Activated naive CD4-positive, alpha-beta T cell (primary cell): ENCODE measurements at regions not wholly inside any gene's neighbourhood (a gene's known extent, or its start where the extent isn't known, plus 50 kb on each side); places are given as distances from the start of the nearest gene placed in this dataset.

ENCODE experiments used
- DNase-seq, 4 experiments: peaks; one replicate each; lab custom pipeline; 2025; lab: John Stamatoyannopoulos, UW

DNA sequence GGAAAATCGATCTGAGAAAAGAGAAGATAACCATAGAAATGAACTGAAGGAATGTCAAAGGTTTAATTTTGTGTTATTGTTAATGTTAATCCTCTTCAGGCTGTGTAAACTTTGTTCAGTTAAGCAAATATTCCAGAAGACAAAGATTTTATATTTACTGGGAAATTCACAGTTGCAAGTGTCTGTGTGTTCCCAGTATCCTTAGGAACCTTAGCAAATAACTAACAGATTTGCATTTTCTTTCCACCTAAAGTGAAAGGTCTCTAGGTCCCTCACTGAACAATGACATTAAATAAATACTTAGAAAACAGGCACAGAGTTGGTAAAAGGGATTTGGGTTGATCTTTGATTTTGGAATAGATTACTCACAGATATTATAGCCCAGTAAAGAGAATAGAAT, 324.7 kb downstream of the C4orf33 start:
- no peak for DNase-seq

DNA sequence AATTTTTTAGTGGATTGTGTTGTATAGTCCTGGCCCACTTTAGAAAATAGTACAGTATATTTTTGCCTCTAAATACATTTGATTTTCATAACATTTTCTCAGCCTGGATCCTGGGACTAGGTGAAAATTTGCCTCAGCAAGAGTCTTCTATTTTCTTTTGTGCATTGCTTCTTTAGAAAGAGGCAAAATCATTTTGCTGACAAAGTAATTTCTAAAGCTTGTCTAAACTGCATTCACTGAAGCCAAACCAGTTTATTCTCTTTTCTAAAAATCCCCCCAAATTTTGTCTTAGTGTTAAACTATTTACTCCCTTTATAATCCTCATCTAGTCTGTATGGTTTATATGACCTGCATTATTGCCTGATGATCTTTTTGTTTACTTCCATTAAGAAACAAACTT, 326.3 kb downstream of the C4orf33 start:
- no peak for DNase-seq

DNA sequence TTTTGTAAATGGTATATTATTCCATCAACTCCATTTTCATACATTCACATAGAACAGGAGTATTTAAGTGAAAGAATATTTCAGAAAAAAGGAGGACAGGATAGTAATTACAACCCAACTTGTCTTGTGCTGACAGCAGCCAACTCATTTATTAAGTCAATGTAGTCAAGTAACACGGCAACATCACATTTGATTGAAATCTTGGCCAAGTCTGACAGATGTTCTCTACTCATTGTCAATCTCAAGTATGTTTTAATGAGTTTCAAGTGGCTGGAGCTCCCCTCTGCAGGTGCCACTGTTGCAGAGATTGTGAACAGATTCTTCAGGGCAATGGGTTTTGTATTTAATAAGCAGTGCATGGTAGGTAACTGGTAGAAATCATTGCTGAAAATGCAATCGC, 332.5 kb downstream of the C4orf33 start:
- no peak for DNase-seq

DNA sequence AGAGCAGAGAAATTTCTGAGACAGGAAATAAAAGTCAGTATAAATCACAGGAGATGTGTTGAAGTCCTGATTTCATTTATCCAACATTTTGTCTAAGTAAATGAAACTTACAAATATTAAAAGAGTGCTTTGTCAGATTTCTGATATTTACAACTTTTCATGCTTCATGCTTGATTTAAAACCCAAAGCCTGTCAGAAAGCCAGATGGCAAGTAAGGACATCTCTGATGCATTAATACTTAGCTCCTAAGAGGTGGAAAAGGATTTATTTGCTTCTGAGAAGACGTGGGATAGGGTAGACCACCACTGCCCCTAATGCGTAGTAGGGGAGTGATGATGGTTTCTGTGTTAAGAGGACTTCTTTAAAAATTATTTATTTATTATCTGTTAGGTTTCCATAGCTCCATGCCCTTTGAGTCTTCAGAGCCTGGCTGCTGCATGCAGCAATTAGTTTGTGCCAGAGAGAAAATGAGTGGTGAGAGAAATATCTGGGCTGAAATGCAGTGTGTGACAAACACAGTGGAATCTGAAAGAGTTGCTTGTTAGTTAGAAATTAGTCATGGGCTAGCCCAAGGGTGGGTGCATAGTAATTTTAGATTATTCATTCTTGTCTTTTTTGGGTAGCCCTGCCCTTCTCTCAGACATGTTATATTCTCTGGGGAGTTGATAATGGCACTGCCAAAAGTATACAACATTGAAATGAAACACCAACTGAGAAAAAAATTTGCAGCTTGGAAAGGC, 333.8 kb downstream of the C4orf33 start:
- DNase-seq, result no peak

DNA sequence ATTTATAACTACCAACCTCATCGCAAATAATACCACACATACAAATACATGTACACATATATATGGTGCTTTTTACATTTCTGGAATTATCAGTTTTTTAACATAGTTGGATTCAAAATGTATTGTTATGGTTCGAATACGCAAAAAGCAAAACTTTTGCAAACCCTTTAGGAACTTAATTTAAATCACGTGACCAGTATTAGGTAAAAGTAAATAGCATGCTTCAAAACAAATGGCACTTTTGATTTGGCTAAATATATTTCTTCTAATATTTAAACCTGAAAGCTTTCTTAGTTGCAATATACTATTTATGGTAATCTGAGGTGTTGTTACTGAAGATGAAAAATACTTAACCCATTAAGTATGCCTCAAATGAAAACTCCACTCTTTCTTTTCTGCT, 341.4 kb downstream of the C4orf33 start:
- no peak for DNase-seq

DNA sequence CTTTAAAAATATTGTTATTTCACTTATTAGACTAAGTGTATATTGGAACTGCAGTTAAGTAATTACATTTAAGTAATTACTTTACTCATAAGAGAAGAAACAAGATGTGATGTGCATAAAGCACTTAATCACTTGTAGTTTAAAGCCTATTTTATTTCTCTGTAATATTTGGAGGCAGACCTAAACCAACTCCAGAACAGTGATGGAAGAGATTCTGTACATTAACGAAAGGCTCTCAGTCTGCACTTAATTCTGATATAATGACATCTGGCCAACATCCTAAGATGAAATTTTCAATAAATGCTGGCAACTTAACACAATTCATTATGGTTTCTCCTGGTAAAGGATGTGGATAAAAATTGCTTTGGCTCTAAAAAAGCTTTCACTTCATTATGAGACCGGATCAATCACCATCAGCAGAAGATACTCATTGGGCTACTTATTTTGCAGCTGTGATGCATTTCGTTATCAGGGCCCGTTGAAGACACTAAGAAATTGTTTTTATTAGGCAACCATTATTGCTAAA, 342.6 kb downstream of the C4orf33 start:
- DNase-seq, result no peak

DNA sequence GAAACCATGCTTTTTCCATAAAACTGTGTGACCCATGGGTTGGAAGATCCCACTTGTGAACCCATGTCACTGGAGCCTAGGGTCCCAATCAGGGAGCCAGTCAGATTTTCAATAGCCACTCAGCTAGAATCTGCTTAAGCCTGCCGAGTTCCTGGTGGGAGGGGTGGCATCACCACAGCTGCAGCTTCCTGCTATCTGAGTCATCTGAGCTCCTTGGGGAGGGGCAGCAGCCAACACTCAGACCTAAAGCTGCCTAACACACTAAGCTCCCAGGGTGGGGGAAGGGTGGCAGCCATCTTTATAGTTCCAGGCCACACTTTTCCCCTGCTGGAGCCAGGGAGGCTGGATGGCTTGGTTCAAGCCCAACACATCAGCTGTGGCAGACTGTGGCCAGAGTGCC, 350.1 kb downstream of the C4orf33 start:
- DNase-seq, result no peak

DNA sequence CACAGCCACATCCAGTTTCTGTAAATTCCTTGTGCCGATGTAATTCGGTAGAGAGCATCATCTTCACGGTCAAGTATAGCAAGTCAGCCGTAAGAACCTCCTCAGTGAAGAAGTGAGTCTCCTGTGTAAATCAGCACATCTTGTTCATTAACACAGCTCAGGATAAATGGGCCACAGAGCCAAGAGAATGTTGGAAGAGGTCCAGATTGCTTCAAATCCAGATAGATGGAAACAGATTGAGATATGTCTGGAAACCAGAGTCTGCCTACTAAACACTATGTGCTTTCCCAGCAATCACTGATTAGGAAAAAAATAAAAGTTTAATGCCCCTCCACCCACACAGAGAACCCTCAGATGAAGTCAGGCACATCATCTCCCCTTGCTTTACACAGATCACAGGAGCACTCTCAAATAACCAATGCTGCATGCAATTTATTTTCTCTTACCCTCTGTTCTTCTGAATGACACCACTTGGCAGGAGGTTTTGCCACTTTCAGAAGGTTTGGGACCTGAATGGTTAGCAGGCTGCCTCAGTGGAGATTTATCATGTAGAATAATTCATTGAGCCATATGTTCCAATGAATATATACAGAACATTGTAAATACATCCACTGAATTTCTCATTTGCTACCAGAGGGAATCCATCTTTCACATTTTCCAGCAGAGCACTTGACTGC, 357.7 kb downstream of the C4orf33 start:
- DNase-seq, result no peak

DNA sequence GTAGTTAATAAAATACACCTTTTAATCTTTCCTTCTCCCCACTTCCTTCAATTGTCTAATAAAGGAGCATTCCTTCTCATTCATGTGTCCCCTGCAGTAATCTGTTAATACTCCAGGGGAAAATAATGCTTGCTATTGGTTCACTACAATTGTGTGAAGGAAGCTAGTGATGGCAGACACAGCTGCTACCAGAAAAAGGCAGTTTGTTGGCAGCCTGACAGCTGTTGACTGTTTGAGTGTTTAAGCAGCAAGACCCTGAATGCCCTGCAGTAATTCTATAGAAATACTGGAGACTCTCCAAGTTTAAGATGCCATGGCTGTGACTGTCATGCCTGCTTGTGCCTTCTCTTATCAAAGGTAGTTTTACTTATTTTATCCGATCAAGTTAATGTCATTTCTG, 359.5 kb downstream of the C4orf33 start:
- DNase-seq, result no peak

DNA sequence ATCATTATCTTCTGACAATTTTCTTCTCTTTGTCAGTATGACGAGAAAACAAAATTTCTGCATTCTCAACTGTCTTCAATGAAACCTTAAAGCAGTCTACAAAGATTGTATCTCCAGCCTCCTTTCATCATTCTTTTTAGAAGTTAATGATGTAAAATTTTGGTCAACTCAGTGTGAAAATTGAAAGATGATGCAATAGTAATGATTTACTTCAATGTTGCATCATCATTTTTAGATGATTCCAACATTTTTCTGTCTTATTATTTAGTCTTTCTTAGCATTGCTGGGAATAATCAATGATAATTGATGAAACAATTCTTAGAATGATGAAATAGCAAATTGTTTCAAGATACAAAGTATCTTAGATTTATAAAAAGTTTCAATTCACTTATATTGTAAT, 372.7 kb downstream of the C4orf33 start:
- DNase-seq, result no peak

DNA sequence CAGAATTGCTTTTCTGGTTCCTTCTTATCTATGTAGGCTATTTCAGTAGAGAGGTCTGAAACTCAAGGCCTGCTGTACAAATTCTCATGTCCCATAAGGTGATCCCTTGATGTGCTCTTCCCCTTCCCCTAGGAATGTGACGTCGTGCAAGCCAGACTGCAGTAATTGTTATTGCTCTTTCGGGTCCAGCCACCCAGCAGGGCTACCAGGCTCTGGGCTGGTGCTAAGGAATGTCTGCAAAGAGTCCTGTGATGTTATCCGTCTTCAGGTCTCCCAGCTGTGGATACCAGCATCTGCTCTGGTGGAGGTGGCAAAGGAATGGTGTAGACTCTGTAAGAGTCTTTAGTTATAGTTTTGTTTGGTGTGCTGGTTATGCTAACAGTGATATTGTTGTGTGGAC, 378.7 kb downstream of the C4orf33 start:
- DNase-seq, result no peak

DNA sequence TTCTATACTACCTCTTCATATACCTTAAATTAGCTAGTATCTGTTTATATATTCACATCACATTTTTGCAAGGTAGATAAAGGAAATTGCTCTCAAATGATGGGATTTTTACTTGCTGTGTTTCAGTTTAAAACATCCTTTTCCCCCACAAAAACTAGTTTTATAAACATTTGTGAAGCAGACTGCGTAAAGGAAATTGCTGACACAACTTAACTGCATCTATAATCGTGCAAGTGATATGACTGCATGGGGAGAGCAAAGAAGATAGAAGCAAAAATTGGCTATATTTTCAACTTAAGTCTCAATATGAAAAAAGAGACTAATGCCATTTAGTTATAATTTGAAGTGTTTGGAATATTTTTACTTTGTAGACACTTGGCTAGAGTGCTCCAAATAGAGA, 385.2 kb downstream of the C4orf33 start:
- DNase-seq, result no peak

DNA sequence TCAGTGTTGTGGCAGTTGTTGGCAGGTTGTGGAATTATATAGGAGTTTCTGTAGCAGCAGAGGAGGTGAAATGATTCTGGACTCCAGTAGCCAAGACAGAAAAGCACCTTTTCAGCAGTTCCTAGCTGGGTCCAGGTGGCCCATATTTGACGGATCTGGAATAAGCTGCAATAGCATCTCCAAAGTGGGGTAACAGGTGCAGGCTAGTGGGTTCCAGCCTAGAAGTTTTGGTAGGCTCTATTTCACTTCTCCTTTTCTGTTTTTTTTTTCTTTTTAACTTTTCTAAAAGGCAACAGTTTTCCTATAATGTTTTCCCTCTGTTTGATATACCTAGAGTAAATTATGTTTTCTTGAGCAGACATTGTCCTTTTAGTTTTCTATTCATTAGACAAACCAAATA, 392.5 kb downstream of the C4orf33 start:
- DNase-seq, result no peak

DNA sequence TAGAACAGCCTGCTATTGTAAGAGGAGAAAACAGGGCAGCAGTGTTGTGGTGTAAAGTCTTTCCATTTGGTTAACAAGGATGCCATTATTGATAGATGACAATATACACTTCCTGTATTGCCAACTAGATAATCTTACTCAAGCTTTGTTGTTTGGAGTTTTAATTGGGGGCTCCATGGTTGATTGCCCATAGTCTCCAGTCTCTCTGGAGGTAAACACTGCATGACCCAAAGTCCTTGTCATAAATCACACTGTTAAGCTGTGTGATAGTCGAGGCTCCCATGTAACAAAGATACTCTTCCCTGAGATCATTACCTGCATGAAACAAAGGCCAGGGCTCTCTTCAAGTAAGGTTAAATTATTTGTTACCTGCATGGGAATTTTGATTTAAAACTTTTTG, 394.6 kb downstream of the C4orf33 start:
- DNase-seq, result no peak

DNA sequence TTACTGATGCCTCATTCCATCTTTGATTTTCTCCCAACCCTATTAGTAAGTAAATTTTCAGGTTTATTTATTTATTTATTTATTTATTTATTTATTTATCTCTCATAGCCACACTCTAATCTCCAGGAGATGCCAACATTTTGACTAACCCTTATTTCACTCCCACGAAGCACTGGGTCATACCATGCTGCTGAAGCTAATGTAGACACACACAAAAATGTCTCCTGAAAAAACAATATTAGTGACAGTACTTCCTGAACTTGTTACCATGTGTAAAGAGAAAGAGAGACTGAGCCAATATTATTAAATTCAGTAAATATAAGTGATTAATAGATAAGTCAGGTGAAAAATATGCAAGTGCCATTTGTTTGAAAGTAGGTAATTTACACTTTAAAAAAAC, 402.7 kb downstream of the C4orf33 start:
- DNase-seq, result no peak

DNA sequence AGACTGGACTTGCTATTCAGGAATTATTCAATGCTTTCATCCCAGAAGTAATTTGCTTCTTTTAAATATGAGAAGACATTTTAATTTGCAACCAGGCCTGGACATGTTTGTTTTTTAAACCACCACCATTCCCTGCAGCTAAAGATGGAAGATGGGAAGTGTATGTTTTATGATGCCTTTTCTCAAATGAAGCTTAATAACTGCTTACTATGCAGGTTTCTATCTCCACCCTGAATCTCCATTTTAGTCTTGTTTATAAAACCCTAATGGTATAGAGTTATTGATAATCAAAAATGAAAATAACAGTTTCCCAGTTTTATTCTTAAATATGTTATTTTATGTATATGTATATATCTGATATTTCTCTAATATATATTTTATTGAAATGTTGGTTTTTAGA, 418.9 kb downstream of the C4orf33 start:
- DNase-seq, result no peak

DNA sequence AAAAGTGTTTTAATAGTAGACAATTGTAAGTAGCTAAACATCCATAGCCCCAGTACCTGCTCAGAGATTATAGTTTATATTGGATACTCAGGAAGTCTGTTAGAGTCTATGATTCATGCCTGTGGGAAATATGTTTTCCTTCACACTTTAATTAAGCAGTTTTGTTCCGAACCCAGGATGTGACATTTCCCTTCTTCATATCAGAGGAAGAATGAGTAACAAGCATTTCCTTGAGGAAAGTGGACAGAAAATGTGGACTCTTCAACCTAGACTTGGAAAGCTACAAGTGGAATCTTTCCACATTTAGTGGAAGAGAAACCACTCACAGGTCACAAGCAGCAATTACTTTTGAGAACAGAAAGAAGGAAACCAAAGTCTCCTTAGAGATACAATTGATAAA, 419.4 kb downstream of the C4orf33 start:
- DNase-seq, result no peak

DNA sequence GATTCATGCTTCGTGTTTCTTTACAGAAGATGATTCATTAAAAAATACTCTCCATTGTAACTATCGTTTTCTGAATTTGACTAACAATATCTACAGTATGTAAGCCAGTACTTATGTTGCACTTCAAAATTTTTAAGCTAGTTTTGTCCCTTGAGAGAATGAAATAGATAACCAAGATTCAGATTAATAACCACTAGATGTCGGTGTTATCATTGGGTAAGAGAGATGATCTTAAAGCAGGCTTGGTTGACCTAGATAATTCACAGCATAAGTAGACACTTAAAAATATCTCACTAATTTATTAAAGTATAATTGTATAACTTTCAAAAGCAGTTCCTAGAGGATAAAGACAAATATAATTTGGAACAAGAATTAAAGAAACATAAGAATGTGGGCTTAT, 430.9 kb downstream of the C4orf33 start:
- no peak for DNase-seq

DNA sequence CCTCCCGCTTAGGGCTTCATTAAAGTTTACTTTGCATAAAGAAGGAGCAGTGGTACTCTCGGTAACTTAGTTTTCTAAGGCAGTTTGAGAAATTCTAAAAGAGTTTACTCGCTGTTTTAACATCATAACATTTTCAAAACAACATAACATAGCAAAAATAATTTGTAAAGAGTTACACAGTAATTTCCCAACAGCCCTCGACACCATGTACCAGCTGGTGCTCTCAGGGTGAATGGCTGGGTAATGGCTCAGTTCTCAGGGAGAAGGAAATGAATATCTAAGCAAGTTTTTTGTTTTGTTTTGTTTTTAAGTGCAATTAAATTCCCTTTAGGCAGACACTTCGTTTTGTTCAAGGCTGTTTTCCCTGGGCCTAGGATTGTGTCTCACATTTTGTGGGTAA, 435.3 kb downstream of the C4orf33 start:
- no peak for DNase-seq

DNA sequence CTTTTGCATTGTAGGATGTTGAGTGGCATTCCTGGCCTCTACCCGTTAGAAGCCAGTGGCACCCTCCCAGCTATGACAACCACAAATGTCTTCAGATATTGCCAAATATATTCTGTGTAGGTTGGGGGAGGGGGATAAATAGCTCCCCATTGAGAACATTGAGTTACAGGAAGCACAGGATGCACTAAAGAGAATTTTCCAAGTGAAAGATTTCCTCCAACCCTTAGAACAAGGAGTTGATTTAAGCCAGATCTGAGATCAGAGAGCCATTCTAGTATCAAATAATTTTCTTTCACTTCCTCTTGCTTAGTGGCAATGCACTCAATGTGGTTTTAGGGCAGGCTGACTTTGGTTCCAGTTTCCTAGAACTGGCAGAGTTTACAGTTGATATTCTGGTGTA, 436.6 kb downstream of the C4orf33 start:
- no peak for DNase-seq

DNA sequence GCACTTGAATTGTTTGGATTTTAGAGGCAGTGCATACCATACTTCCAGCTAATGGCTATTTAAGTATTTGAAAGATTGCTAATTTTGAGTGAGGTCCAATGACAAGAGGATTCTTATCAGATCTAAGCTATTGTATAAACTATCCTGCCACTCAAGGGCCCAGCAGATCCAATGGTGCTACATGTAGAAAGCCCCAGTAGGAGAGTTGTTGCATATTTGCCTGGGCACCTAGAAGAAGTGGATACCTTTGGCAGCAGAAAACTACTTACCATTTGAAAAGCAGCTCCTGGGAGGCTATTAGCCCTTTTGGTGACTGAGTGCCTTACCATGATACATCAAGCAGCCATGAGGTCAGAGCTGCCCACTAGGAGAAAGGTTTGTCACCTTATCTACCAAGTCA, 447.3 kb downstream of the C4orf33 start:
- no peak for DNase-seq

DNA sequence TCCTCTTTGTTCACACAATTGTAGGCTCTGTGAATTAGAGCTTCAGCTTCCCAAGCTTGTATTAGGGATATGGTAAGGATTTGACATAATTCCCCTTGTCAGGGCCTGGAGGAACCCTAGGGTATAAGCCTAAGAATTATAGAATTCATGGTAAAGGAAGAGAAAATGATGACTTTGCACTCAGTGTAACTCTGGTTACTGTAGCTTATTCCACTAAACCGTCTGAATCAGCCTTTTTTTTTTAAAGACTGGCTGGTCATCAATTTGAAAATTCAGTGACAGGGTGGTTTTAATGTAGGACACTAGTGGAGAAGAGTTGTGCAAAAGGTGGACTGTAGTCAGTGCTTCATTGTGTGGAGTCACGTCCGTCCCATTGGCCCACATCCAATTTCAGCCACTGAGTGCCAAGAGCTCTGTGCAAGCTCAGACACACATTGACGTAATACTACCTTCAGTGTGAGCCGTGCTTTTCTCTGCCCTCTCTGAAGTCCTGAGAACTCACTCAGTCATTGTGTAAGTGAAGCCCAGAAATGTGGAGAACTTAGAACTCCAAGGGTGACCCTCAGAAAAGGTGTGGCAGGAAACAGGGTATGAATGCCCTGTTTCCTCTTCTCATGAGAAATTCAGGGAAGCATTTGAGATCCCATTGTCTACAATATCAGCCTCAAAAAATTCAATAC, 449.8 kb downstream of the C4orf33 start:
- no peak for DNase-seq

DNA sequence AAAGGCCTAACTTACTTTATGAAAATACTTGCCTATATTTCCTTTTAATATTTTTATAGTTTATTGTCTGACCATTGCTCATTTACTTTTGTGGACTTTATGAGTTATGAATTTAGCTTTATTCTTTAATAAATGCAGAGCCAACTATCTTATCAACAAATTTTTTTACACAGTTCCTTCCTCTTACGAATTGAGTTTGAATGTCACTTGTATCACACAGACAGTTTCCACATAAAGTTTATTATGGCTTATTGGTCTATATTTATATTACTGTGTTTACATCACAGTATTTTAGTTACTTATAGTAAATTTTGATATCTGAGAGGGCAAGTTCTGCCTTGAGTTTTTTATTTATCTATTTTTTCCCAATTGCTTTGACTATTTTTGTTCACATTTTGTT, 450.6 kb downstream of the C4orf33 start:
- no peak for DNase-seq
